Gastroesophageal sphincter (tissue), 3 donors: ENCODE measurements at regions not wholly inside any gene's neighbourhood (a gene's known extent, or its start where the extent isn't known, plus 50 kb on each side); places are given as distances from the start of the nearest gene placed in this dataset.

Source experiments
- CTCF ChIP-seq, 4 experiments: fragments of 200-600 bp in 2 of 4; fragments of 450-650 bp in 2 of 4; sonication (generic) in 1 of 4; IDR thresholded peaks; one replicate each; pipeline ENCODE4 v1.5.1; 2017 to 2019; ENCODE audit warnings: antibody characterized with exemption in 4 of 4, mild to moderate bottlenecking in 2 of 4, moderate library complexity in 2 of 4
- POLR2A ChIP-seq, 2 donors: fragments of 450-650 bp; IDR thresholded peaks; one replicate each; pipeline ENCODE4 v1.6.1; 2017; ENCODE audit warnings: antibody characterized with exemption in 2 of 2, mild to moderate bottlenecking in 2 of 2, moderate library complexity in 1 of 2

- no peak for TF ChIP-seq CTCF (IDR thresholded peaks at IDR 0.05)
- no peak for TF ChIP-seq POLR2A (IDR thresholded peaks at IDR 0.05)
Observed at GRCh38 chr14:84454114-84454513, 1075.8 kb upstream of the FLRT2 start.
